NCI-H1105 (cell line): ENCODE measurements at regions not wholly inside any gene's neighbourhood (a gene's known extent, or its start where the extent isn't known, plus 50 kb on each side); places are given as distances from the start of the nearest gene placed in this dataset.
"Not testable (repeated sequence)": the region's sequence is repeated elsewhere in the genome, so short reads cannot be mapped to it uniquely, and the experiment has no call there.

Source experiments
- DNase-seq: peaks from one replicate; lab custom pipeline; 2025; lab: John Stamatoyannopoulos, UW

GRCh38 chr6:126204598-126204997 is 135.3 kb upstream of the CENPW start:
- no peak for DNase-seq

- DNase-seq: no peak
Measured at GRCh38 chr6:126206504-126207246, 133.2 kb upstream of the CENPW start.

- DNase-seq: no peak
Measured at GRCh38 chr6:126210398-126211075, 129.4 kb upstream of the CENPW start.

- DNase-seq: no peak
Measured at GRCh38 chr6:126217497-126217896, 122.4 kb upstream of the CENPW start.

- not testable (repeated sequence) for DNase-seq
Measured at GRCh38 chr6:126220901-126221300, 119.0 kb upstream of the CENPW start.

- DNase-seq: peak; percentile 84
Measured at GRCh38 chr6:126227833-126228702, 111.8 kb upstream of the CENPW start.

DNA sequence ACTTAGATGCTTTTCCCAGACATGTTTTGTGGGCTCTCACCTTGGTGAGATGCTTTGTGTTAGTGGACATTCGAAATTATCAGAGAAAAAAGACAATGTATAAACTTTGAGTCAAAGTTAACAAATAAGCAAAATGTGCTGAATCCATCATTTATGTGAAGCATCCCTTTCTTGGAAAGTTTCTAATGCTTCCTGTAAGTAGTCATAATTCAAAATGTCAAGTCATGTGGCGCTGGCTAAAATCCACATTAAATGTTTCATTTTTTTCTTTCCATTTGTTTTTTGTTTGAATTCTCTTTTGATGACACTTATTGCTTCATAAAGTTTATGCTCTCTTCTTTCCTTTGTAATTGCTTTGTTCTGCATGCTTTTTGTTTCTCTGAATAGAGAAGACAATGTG is 107.2 kb upstream of the CENPW start:
- no peak for DNase-seq

DNA sequence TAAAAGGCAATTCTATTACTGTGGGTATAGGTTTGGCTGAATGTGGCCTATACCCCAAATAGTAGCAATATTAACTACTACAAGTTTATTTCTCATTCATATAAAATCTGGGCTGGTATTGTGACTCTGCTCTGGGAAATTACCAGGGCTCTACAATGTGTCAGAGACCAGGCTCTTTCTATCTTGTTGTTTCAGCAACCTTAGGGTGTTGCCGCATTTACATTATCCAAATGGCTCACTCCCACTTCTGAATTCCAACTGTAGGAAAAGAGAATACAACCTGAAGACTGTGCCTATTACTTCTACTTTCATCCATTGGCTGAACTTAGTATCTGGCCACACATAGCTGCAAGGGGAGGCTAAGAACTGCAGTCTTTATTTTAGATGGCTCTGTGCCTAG is 106.7 kb upstream of the CENPW start:
- no peak for DNase-seq

GRCh38 chr6:126235363-126235762 is 104.6 kb upstream of the CENPW start:
- no peak for DNase-seq

DNA sequence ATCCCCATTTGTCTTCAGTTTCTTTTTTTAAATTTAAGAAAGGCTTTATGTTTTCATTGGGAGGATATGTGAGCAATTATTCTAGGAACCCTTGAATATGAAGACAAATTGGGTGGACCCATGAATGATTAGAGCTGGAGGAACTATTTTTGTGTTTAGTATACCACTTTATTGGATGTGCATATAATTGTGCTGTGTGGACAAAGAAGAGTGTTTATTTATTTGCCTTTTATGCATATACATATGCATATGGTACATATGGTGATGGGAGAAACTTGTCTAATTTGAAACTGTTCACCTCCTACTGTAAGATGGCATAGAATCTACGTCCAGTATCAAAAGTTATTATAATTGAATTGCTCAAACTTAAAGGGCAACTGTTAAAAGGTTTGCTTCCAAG is 94.8 kb upstream of the CENPW start:
- no peak for DNase-seq

- no peak for DNase-seq
Measured at GRCh38 chr6:126252154-126252553, 87.8 kb upstream of the CENPW start.

DNA sequence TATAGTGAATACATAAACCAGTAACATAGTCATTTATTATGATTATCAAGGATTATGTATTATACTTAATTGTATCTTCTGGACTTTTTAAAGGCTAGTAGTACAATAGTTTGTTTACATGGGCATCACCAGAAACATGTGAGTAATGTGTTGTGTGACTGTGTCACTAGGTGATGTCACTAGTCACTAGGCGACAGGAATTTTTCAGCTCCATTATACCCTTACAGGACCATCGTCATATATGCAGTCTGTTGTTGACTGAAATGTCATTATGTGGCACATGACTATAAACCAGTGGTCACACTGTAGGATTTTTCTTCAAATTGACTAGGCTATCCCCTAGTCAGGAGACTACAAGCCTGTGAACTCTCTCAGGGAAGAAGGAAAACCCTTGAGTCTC is 86.5 kb upstream of the CENPW start:
- DNase-seq: no peak

DNA sequence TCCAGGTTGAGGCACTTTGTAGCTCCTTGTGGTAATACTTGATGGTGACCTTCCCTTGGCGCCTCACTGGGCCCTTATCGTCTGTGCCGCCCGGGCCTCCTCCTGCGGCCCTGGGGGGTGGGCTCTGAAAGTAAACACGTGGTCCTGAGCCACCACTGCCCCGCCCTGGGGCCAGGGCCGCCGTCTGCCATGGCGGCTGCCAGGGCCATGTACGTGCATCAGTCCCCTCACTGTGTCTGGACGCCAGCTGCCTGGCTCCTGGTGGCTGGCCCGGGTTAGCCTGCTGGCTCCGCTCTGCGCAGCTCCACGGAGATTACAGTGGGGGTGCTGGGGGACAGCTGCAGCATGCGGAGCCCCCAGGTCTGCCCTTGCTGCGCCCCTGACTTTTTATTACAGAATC is 81.8 kb upstream of the CENPW start:
- no peak for DNase-seq

DNA sequence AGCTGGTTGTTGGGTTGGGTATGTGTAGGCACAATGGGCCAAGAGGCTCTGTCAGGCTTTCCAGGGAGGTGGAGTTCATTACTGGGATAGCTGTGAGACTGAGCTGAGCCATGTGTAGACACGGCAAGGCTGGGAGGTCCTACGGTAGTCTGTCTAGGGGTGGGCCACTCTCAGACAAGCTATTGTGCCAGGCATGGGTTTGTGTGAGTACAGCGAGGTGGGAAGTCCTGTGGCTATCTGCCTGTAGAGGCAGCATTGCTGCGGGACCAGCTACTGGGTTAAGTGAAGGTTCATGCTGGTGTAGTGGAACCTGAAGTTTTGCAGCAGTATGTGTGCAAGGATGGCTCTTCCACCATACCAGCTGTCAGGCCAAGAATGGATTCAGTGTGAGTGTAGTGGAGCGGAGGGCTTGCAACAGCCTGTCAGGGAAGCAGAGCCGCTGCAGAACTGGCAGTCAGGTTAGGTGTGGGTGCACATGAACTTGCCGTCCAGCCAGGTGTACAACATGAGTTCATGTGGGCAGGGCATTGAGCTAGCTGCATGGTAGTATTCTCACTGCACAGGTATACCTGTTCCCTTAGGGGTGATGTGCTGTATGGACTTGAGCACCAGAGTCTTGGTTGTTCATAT is 78.0 kb upstream of the CENPW start:
- DNase-seq: no peak

DNA sequence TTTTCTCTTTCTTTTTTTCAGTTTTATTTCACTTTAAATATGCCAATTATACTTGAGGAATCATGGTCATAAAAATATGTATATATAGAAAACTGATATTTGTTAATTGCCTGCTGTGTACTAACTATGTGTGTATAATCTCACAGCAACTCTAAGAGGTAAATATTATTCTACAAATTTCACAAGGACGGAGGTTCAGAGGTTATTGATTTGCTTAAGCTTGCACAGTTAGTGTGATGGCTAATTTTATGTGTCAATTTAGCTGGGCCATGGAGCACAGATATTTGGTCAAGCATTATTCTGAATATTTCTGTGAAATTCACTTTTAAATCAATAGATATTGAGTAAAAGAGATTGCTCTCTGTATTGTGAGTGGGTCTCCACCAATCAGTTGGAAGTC is 75.7 kb upstream of the CENPW start:
- no peak for DNase-seq

DNA sequence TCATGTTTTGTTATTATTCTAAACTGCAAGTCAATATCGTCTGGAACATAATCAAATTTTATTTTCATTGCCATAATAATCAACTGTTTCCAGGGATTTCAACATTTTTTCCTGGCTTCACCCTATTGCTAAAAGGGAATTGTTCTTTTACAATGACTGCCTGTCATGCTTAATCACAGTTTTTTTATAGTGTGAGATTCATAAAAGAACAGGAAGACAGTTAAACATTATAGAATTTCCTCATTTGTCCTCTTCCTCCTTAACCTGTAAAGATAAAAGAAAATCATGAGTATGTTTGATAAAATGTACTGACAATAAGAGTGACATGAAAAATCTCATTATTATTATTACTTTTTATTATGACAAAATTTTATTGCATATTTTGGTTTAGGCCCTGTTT is 73.3 kb upstream of the CENPW start:
- no peak for DNase-seq

- no peak for DNase-seq
Measured at GRCh38 chr6:126267626-126268025, 72.3 kb upstream of the CENPW start.

DNA sequence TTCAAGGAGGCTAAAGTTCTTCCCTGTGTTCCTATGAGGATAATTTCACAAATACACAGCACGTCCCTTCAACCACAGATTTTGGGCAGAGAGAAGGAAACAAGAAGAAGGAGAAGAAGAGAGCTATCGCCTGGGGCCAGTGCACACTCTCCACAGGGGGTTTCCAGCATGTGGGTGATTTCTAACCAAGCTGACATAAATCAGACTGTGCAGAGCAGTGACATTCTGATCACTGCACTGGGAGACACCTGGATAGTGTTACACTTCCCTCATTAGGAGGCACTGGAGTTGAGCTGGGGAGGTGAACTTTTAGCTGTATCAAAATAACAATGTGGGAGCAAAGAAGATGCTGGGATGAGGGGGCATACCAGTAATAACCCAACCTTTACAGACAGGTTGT is 71.8 kb upstream of the CENPW start:
- DNase-seq: no peak

- DNase-seq: no peak
Measured at GRCh38 chr6:126280287-126280686, 59.6 kb upstream of the CENPW start.

- no peak for DNase-seq
Measured at GRCh38 chr6:126285871-126286365, 54.0 kb upstream of the CENPW start.
